Gastroesophageal sphincter (tissue), 4 donors: ENCODE measurements at regions not wholly inside any gene's neighbourhood (a gene's known extent, or its start where the extent isn't known, plus 50 kb on each side); places are given as distances from the start of the nearest gene placed in this dataset.
"Not testable (repeated sequence)": the region's sequence is repeated elsewhere in the genome, so short reads cannot be mapped to it uniquely, and the experiment has no call there.

ENCODE experiments used
- ATAC-seq: fragments of 150-250 bp; one replicate; pipeline ENCODE4 v1.9.1; 2016; ENCODE audit warnings: mild to moderate bottlenecking, moderate library complexity
- H3K27ac ChIP-seq, 4 donors: fragments of 200-600 bp; sonication (generic) in 3 of 4; 1 replicate in 3 of 4; 2 replicates in 1 of 4; pipeline ENCODE4 v1.5.1; 2016 to 2019
- H3K27me3 ChIP-seq: fragments of 200-600 bp; sonication (generic); one replicate; pipeline ENCODE4 v1.5.1; 2019
- H3K36me3 ChIP-seq, 2 donors: fragments of 200-600 bp; sonication (generic); one replicate each; pipeline ENCODE4 v1.5.1; 2019; ENCODE audit warnings: control low read depth in 1 of 2
- H3K4me1 ChIP-seq, 3 donors: fragments of 200-600 bp; sonication (generic); 1 replicate in 2 of 3; 2 replicates in 1 of 3; pipeline ENCODE4 v1.5.1; 2016 to 2019; ENCODE audit warnings: control low read depth in 2 of 3
- H3K4me3 ChIP-seq, 2 donors: fragments of 200-600 bp; sonication (generic); one replicate each; pipeline ENCODE4 v1.5.1; 2019; ENCODE audit warnings: mild to moderate bottlenecking in 1 of 2, moderate library complexity in 1 of 2
- H3K9me3 ChIP-seq, 3 donors: fragments of 200-600 bp; sonication (generic); one replicate each; pipeline ENCODE4 v1.5.1; 2017 to 2019; ENCODE audit warnings: control low read depth in 2 of 3
- CTCF ChIP-seq, 4 experiments: fragments of 200-600 bp in 2 of 4; fragments of 450-650 bp in 2 of 4; sonication (generic) in 1 of 4; IDR thresholded peaks; one replicate each; pipeline ENCODE4 v1.5.1; 2017 to 2019; ENCODE audit warnings: antibody characterized with exemption in 4 of 4, mild to moderate bottlenecking in 2 of 4, moderate library complexity in 2 of 4
- EP300 ChIP-seq: sonication (generic); formaldehyde crosslinking; IDR thresholded peaks from one replicate; pipeline ENCODE4 v1.6.1; 2017; ENCODE audit warnings: antibody characterized with exemption, mild to moderate bottlenecking
- POLR2A ChIP-seq, 2 donors: fragments of 450-650 bp; IDR thresholded peaks; one replicate each; pipeline ENCODE4 v1.6.1; 2017; ENCODE audit warnings: antibody characterized with exemption in 2 of 2, mild to moderate bottlenecking in 2 of 2, moderate library complexity in 1 of 2
- POLR2AphosphoS5 ChIP-seq: sonication (generic); formaldehyde crosslinking; IDR thresholded peaks from one replicate; pipeline ENCODE4 v1.6.1; 2017; ENCODE audit warnings: antibody characterized with exemption
- WGBS, 2 donors: methylation state at CpG; one replicate each; pipeline ENCODE4 v1.1.5; 2018; ENCODE audit warnings: low coverage in 1 of 2; 5-methylcytosine and 5-hydroxymethylcytosine counted together

GRCh38 chr7:149561072-149561471 lies 63.5 kb upstream of the ZNF746 start:
- H3K36me3 ChIP-seq, result peaks cover 0 to 46% of the 10 kb centered on the region in 2 donors
- H3K4me1 ChIP-seq, result peaks cover 0 to 17% (median 0%) of the 10 kb centered on the region in 3 donors
- TF ChIP-seq POLR2AphosphoS5 (no peak), CTCF (IDR thresholded peaks at IDR 0.05) (no peak), POLR2A (IDR thresholded peaks at IDR 0.05) (no peak), EP300 (no peak)
- H3K4me3 ChIP-seq, result no peak overlapping the region
- ATAC-seq, result no peak
- no peak overlapping the region for H3K27ac ChIP-seq
- H3K9me3 ChIP-seq, result peaks cover 0 to 5% (median 0%) of the 10 kb centered on the region in 3 donors
- H3K27me3 ChIP-seq, result no peaks in the 10 kb centered on the region
- WGBS, 2 donors, result 70 to 92% methylated on average over 3 of the region's 3 CpGs

- no peaks in the 10 kb centered on the region for H3K27me3 ChIP-seq
- H3K4me3 ChIP-seq, result no peak overlapping the region
- ATAC-seq, result no peak
- peaks cover 0 to 5% (median 0%) of the 10 kb centered on the region in 3 donors for H3K9me3 ChIP-seq
- peaks cover 0 to 50% of the 10 kb centered on the region in 2 donors for H3K36me3 ChIP-seq
- peaks cover 0 to 5% (median 0%) of the 10 kb centered on the region in 3 donors for H3K4me1 ChIP-seq
- TF ChIP-seq CTCF (IDR thresholded peaks at IDR 0.05), result no peak
- TF ChIP-seq POLR2AphosphoS5, result no peak
- TF ChIP-seq POLR2A (IDR thresholded peaks at IDR 0.05), result no peak
- 83 to 89% methylated on average over 1 to 2 of the region's 4 CpGs for WGBS, 2 donors
- no peak overlapping the region for H3K27ac ChIP-seq
Observed at GRCh38 chr7:149559711-149560110, 62.1 kb upstream of the ZNF746 start.

- no peak overlapping the region for H3K27ac ChIP-seq
- ATAC-seq, result no peak
- 76 to 90% methylated on average over 3 to 6 of the region's 6 CpGs for WGBS, 2 donors
- H3K36me3 ChIP-seq, result peaks cover 0 to 53% of the 10 kb centered on the region in 2 donors
- TF ChIP-seq CTCF (IDR thresholded peaks at IDR 0.05), result no peak
- no peak for TF ChIP-seq POLR2A (IDR thresholded peaks at IDR 0.05)
- TF ChIP-seq POLR2AphosphoS5, result no peak
- TF ChIP-seq EP300, result no peak
- no peaks in the 10 kb centered on the region for H3K9me3 ChIP-seq
- no peaks in the 10 kb centered on the region for H3K4me1 ChIP-seq
- no peaks in the 10 kb centered on the region for H3K27me3 ChIP-seq
- H3K4me3 ChIP-seq, result no peak overlapping the region
Observed at GRCh38 chr7:149558149-149558861, 60.7 kb upstream of the ZNF746 start.

- H3K36me3 ChIP-seq, result peaks cover 0 to 66% of the 10 kb centered on the region in 2 donors
- ATAC-seq, result not testable (repeated sequence)
Observed at GRCh38 chr7:149556525-149556924, 58.9 kb upstream of the ZNF746 start.

GRCh38 chr7:149554821-149555220 lies 57.2 kb upstream of the ZNF746 start:
- H3K9me3 ChIP-seq, ATAC-seq, H3K4me3 ChIP-seq, H3K27me3 ChIP-seq, H3K27ac ChIP-seq, H3K4me1 ChIP-seq: not testable (repeated sequence)
- WGBS, 2 donors, result no CpG with 5 or more reads among the region's 31 CpGs
- peaks cover 0 to 71% of the 10 kb centered on the region in 2 donors for H3K36me3 ChIP-seq

More at GRCh38 chr7:149556525-149556924, 58.9 kb upstream of the ZNF746 start:
- not testable (repeated sequence) for H3K27ac ChIP-seq, H3K4me1 ChIP-seq, H3K27me3 ChIP-seq, H3K4me3 ChIP-seq, H3K9me3 ChIP-seq
- WGBS, 2 donors, result 84 to 86% methylated on average over 2 to 3 of the region's 4 CpGs

- H3K36me3 ChIP-seq, result peaks cover 0 to 75% of the 10 kb centered on the region in 2 donors
Observed at GRCh38 chr7:149553991-149554390, 56.4 kb upstream of the ZNF746 start.

More at GRCh38 chr7:149553991-149554390, 56.4 kb upstream of the ZNF746 start:
- not testable (repeated sequence) for H3K4me3 ChIP-seq, H3K9me3 ChIP-seq, H3K27me3 ChIP-seq, ATAC-seq, H3K27ac ChIP-seq, H3K4me1 ChIP-seq
- WGBS, 2 donors, result no CpG with 5 or more reads among the region's 27 CpGs
